PC-9 (cell line): ENCODE measurements at regions not wholly inside any gene's neighbourhood (a gene's known extent, or its start where the extent isn't known, plus 50 kb on each side); places are given as distances from the start of the nearest gene placed in this dataset.

ENCODE experiments used
- CTCF ChIP-seq: fragments of 200-600 bp; sonication (generic); conservative IDR thresholded peaks from 2 replicates; pipeline ENCODE4 v1.6.1; 2017; ENCODE audit warnings: mixed run types, antibody characterized with exemption, mild to moderate bottlenecking, moderate library complexity
- EZH2 ChIP-seq: fragments of 200-600 bp; sonication (generic); IDR thresholded peaks from 2 replicates; pipeline ENCODE4 v1.8.0; 2017; ENCODE audit warnings: antibody characterized with exemption, low read depth

GRCh38 chr13:80400164-80400864, 59.4 kb upstream of the SPRY2 start:
- no peak for TF ChIP-seq EZH2
- TF ChIP-seq CTCF, result no peak
